ENCODE measurements at regions not wholly inside any gene's neighbourhood (a gene's known extent, or its start where the extent isn't known, plus 50 kb on each side); places are given as distances from the start of the nearest gene placed in this dataset.
A peak's percentile ranks its signal among the peaks of the same experiment; 100 is the strongest.

DNA sequence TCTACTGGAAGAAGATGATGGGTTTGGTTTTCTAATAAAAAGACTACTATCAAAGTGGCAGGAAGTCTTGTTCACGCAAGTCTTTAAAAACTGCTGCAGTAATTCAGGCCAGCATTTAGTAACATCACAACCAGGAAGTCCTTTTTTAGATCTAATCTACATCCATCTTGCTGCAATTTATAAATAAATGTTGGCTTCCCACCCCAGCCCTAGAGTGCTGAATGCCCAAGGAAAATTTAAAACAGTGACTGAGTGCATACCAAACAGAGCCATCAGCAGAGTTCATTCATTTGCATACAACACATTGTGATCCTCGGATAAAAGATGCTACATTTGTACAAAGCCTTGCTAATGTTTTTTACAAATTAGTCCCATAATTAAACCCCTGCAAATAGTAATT, 72.1 kb downstream of the PHLDA1 start:
- H3K27me3 ChIP-seq (ENCODE audit: control insufficient read depth, insufficient read depth, low read length), result no peaks in the 10 kb centered on the region
- H3K4me1 ChIP-seq (ENCODE audit: control insufficient read depth, insufficient read depth, low read length), result peaks cover 8% of the 10 kb centered on the region
- no peak for DNase-seq (ENCODE audit: low read depth in 4 of 6, low spot score in 6 of 6)
- no peaks in the 10 kb centered on the region for H3K9me3 ChIP-seq (ENCODE audit: control insufficient read depth, insufficient read depth, low read length)
- no peak overlapping the region for H3K27ac ChIP-seq (ENCODE audit: low read depth, low read length)
- no peak overlapping the region for H3K4me3 ChIP-seq (ENCODE audit: low read depth, low read length)
- H3K36me3 ChIP-seq (ENCODE audit: control insufficient read depth, insufficient read depth, low read length), result no peaks in the 10 kb centered on the region
- no CpG with 5 or more reads among the region's 2 CpGs for WGBS (ENCODE audit: insufficient coverage)

DNA sequence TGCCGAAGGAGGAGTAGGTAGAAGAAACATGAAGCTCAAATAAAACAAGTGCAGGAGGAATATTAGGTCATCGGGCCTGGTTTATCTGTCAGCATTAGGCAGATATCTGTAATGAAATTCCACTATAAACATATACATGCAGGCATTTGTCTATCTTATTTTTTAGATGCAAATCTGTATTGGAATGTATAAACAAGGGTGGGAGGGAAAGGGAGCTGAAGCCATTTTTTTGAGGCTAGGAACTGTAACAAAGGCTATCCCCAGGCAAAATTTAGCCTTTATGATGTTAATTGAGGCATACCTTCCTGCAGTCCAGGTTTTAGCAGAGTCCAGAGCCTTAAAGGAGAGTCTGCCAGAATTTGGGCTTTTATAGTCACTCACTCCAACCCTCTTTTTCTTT, 72.5 kb downstream of the PHLDA1 start:
- WGBS (ENCODE audit: insufficient coverage), result no CpG with 5 or more reads among the region's 2 CpGs

DNA sequence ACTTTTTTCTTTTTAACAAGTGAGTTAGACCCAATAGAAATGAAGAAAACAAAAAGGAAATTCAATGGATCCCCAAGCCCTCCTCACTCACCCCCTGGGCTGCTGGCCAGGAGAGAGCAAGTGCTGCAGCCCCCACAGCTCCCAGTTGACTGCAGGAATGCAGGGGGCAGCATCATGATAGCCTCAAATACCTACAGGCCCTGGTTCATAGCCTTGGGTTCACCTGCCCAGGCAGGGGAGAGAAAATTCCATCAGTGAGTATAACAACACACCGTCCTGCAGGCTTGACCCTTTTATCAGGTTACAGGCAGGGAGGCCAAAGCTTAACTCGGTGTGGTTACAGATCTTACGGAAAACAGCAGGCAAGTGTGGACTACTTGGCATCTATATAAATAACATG, 76.3 kb downstream of the PHLDA1 start:
- Histone ChIP-seq H3K36me3 (ENCODE audit: control insufficient read depth, insufficient read depth, low read length) (no peaks in the 10 kb centered on the region), H3K9me3 (ENCODE audit: control insufficient read depth, insufficient read depth, low read length) (no peaks in the 10 kb centered on the region), H3K4me1 (ENCODE audit: control insufficient read depth, insufficient read depth, low read length) (peaks cover 11% of the 10 kb centered on the region), H3K4me3 (ENCODE audit: low read depth, low read length) (no peak overlapping the region), H3K27ac (ENCODE audit: low read depth, low read length) (no peak overlapping the region), H3K27me3 (ENCODE audit: control insufficient read depth, insufficient read depth, low read length) (no peaks in the 10 kb centered on the region)
- WGBS (ENCODE audit: insufficient coverage), result 83% methylated on average over 2 of the region's 3 CpGs
- no peak for DNase-seq (ENCODE audit: low read depth in 4 of 6, low spot score in 6 of 6)

More for the DNA sequence above, 72.5 kb downstream of the PHLDA1 start:
- no peak overlapping the region for H3K4me3 ChIP-seq (ENCODE audit: low read depth, low read length)
- H3K27ac ChIP-seq (ENCODE audit: low read depth, low read length), result no peak overlapping the region
- H3K36me3 ChIP-seq (ENCODE audit: control insufficient read depth, insufficient read depth, low read length), result no peaks in the 10 kb centered on the region
- DNase-seq (ENCODE audit: low read depth in 4 of 6, low spot score in 6 of 6), result no peak
- no peaks in the 10 kb centered on the region for H3K9me3 ChIP-seq (ENCODE audit: control insufficient read depth, insufficient read depth, low read length)
- no peaks in the 10 kb centered on the region for H3K27me3 ChIP-seq (ENCODE audit: control insufficient read depth, insufficient read depth, low read length)
- peaks cover 8% of the 10 kb centered on the region for H3K4me1 ChIP-seq (ENCODE audit: control insufficient read depth, insufficient read depth, low read length)

DNA sequence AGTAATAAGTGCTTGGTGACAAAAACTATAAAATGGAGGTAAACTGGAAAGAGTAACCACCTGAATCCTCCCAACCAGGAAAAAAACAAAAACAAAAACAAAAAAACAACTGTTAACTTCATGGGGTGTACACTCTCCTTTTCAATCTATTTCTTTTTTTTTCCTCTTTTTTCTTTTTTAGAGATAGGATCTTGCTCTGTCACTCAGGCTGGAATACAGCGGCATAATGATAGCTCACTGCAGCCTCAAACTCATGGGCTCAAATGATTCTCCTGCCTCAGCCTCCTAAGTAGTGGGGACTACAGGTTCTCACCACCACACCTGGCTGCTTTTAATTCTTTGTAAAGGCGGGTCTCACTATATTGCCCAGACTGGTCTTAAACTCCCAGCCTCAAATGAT, 76.8 kb downstream of the PHLDA1 start:
- no peak overlapping the region for H3K4me3 ChIP-seq (ENCODE audit: low read depth, low read length)
- no peak overlapping the region for H3K27ac ChIP-seq (ENCODE audit: low read depth, low read length)
- no peaks in the 10 kb centered on the region for H3K9me3 ChIP-seq (ENCODE audit: control insufficient read depth, insufficient read depth, low read length)
- no peak for DNase-seq (ENCODE audit: low read depth in 4 of 6, low spot score in 6 of 6)
- no peaks in the 10 kb centered on the region for H3K36me3 ChIP-seq (ENCODE audit: control insufficient read depth, insufficient read depth, low read length)
- H3K4me1 ChIP-seq (ENCODE audit: control insufficient read depth, insufficient read depth, low read length), result peaks cover 7% of the 10 kb centered on the region
- H3K27me3 ChIP-seq (ENCODE audit: control insufficient read depth, insufficient read depth, low read length), result no peaks in the 10 kb centered on the region
- WGBS (ENCODE audit: insufficient coverage), result 100% methylated on average over 2 of the region's 2 CpGs

DNA sequence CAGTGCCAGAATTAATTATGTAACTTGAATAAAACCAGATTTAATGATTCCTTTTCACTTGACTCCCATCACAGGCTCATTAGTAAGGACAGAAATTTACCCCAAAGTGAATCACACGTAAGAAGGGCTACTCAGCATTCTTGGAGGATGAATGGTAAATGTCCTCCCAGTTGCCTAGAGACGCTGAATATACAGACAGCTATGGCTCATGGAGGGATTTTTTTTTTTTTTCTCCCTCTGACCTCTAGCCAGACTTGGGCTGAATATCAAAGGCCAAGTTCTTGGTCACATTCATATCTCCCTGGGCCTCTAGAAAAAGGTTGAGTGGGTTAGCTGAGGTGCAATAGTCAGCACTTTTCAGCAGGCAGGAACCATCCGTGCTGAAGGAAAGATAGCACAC, 77.5 kb downstream of the PHLDA1 start:
- H3K4me3 ChIP-seq (ENCODE audit: low read depth, low read length), result no peak overlapping the region
- H3K4me1 ChIP-seq (ENCODE audit: control insufficient read depth, insufficient read depth, low read length), result peaks cover 7% of the 10 kb centered on the region
- H3K36me3 ChIP-seq (ENCODE audit: control insufficient read depth, insufficient read depth, low read length), result no peaks in the 10 kb centered on the region
- no peaks in the 10 kb centered on the region for H3K9me3 ChIP-seq (ENCODE audit: control insufficient read depth, insufficient read depth, low read length)
- H3K27me3 ChIP-seq (ENCODE audit: control insufficient read depth, insufficient read depth, low read length), result no peaks in the 10 kb centered on the region
- no CpG with 5 or more reads among the region's 3 CpGs for WGBS (ENCODE audit: insufficient coverage)
- peak in 2 of 6 donors; percentile 64 to 68 for DNase-seq (ENCODE audit: low read depth in 4 of 6, low spot score in 6 of 6)
- H3K27ac ChIP-seq (ENCODE audit: low read depth, low read length), result peak overlapping the region; percentile 25

DNA sequence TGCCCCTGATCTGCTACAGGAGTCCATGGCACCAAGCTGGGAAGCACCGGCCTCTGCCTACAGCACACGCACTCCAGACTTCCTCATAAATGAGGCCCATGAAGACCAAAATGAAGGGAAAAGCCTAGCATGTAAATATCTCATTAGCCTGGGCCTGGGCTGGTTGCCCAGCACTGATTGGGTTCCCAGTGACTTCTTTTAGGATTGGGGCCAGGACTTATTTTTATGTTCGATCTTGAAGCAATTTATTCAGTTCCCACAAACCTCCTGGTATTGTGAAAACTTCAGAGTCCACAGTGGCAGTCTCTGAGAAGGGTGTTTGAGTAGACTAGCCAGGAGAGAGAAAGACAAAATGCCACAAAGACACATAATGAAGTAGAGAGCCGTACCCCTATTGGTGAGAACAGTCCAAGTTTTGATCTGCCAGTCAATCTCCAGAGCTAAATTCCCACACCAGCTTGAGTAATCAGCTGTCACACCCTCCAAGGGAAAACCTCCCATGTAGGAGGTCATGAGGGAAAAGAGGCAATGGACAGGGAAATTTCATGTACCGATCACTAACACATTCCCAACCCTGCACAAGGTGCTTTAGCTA, 78.2 kb downstream of the PHLDA1 start:
- H3K27ac ChIP-seq (ENCODE audit: low read depth, low read length), result peak overlapping the region; percentile 25
- no peaks in the 10 kb centered on the region for H3K36me3 ChIP-seq (ENCODE audit: control insufficient read depth, insufficient read depth, low read length)
- H3K27me3 ChIP-seq (ENCODE audit: control insufficient read depth, insufficient read depth, low read length), result no peaks in the 10 kb centered on the region
- no peak overlapping the region for H3K4me3 ChIP-seq (ENCODE audit: low read depth, low read length)
- DNase-seq (ENCODE audit: low read depth in 4 of 6, low spot score in 6 of 6), result peak in 3 of 6 donors; percentile 31 to 87 (median 82)
- peaks cover 7% of the 10 kb centered on the region for H3K4me1 ChIP-seq (ENCODE audit: control insufficient read depth, insufficient read depth, low read length)
- no peaks in the 10 kb centered on the region for H3K9me3 ChIP-seq (ENCODE audit: control insufficient read depth, insufficient read depth, low read length)
- 20% methylated on average over 2 of the region's 5 CpGs for WGBS (ENCODE audit: insufficient coverage)

DNA sequence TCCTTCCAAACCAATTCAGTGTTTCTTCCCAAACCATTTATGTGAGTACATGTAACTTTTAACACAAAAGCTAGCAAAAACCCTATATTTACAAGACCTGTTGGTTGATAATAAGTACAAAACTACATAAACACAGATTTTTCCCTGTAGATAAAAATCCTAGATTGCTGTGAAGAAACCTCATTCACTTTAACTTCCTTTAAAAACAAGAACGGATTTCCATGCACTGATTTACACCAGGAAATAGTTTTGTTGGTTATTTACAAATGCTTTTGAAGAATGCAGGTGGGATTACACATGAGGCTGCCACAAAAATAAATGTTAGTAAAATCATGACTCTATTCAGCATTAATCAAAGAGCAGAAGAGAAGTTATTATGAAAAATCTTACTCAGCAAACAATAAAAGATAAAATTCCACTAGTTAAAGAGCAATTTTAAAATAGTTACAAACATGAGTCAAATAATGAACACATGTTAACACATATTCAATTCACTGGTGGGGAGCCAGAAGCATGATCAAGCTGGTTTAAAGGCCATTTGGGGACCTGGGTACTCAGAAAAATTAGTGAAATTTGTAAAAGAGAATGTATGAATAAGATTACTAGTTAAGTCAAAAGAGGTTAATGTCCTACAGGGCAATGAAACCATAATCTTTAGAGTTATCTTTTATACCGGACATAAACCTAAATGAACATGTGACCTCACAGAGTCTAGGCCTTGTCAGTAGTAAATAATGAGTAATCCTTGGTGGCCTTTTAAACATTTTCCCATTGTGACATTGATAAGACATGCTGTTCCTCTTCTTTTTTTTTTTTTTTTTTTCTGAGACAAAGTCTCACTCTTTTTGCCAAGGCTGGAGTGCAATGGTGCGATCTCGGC, 79.9 kb downstream of the PHLDA1 start:
- 92% methylated on average over 2 of the region's 4 CpGs for WGBS (ENCODE audit: insufficient coverage)
- no peaks in the 10 kb centered on the region for H3K36me3 ChIP-seq (ENCODE audit: control insufficient read depth, insufficient read depth, low read length)
- peaks cover 7% of the 10 kb centered on the region for H3K4me1 ChIP-seq (ENCODE audit: control insufficient read depth, insufficient read depth, low read length)
- no peaks in the 10 kb centered on the region for H3K27me3 ChIP-seq (ENCODE audit: control insufficient read depth, insufficient read depth, low read length)
- no peak for DNase-seq (ENCODE audit: low read depth in 4 of 6, low spot score in 6 of 6)
- no peak overlapping the region for H3K27ac ChIP-seq (ENCODE audit: low read depth, low read length)
- H3K4me3 ChIP-seq (ENCODE audit: low read depth, low read length), result no peak overlapping the region
- H3K9me3 ChIP-seq (ENCODE audit: control insufficient read depth, insufficient read depth, low read length), result no peaks in the 10 kb centered on the region

DNA sequence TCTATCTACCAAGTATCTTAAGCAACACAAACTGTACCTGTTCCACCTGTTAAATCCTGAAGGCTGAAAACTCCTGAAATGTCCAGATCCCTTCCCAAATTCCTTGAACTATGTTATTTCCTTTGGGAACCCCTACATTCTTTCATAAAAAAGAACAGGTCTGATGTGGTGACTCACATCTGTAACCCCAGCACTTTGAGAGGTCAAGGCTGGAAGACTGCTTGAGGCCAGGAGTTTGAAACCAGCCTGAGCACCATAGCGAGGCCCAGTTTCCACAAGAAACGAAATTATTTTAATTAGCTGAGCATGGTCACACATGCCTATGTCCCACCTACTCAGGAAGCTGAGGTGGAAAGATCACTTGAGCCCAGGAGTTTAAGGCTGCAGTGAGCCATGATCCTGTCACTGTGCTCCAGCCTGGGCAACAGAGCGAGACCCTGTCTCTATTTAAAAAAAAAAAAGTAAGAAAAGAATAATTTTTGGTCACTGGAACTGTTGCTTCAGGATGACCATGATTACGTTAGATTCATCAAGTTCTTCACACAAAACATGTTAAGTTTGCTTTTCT, 84.3 kb downstream of the PHLDA1 start:
- Histone ChIP-seq H3K4me1 (ENCODE audit: control insufficient read depth, insufficient read depth, low read length) (peaks cover 4% of the 10 kb centered on the region), H3K4me3 (ENCODE audit: low read depth, low read length) (no peak overlapping the region), H3K27ac (ENCODE audit: low read depth, low read length) (no peak overlapping the region), H3K27me3 (ENCODE audit: control insufficient read depth, insufficient read depth, low read length) (no peaks in the 10 kb centered on the region), H3K36me3 (ENCODE audit: control insufficient read depth, insufficient read depth, low read length) (no peaks in the 10 kb centered on the region), H3K9me3 (ENCODE audit: control insufficient read depth, insufficient read depth, low read length) (no peaks in the 10 kb centered on the region)
- 76% methylated on average over 2 of the region's 4 CpGs for WGBS (ENCODE audit: insufficient coverage)
- DNase-seq (ENCODE audit: low read depth in 4 of 6, low spot score in 6 of 6), result no peak

DNA sequence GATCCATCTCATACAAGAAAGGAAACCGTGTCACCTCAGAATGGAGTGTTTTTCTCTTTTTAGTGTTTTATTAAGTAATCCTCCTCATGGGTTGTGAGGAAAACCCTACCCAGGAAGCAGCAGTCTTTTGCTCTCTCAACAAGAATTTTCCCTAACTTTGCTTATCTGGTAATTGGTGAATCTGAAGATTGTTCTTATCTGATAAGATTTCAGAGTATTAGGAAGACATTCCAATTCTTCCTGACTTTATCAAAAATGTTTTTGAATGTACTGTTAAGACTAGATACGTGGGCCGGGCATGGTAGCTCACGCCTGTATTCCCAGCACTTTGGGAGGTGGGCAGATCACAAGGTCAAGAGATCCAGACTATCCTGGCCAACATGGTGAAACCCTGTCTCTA, 86.0 kb downstream of the PHLDA1 start:
- Histone ChIP-seq H3K9me3 (ENCODE audit: control insufficient read depth, insufficient read depth, low read length) (no peaks in the 10 kb centered on the region), H3K4me3 (ENCODE audit: low read depth, low read length) (no peak overlapping the region), H3K36me3 (ENCODE audit: control insufficient read depth, insufficient read depth, low read length) (no peaks in the 10 kb centered on the region), H3K27me3 (ENCODE audit: control insufficient read depth, insufficient read depth, low read length) (no peaks in the 10 kb centered on the region), H3K27ac (ENCODE audit: low read depth, low read length) (no peak overlapping the region), H3K4me1 (ENCODE audit: control insufficient read depth, insufficient read depth, low read length) (no peaks in the 10 kb centered on the region)
- DNase-seq (ENCODE audit: low read depth in 4 of 6, low spot score in 6 of 6), result no peak
- no CpG with 5 or more reads among the region's 4 CpGs for WGBS (ENCODE audit: insufficient coverage)

Measured in spinal cord (tissue), 9 donors.